Neural progenitor cell (in vitro differentiated cells): ENCODE measurements at regions not wholly inside any gene's neighbourhood (a gene's known extent, or its start where the extent isn't known, plus 50 kb on each side); places are given as distances from the start of the nearest gene placed in this dataset.

ENCODE experiments used
- DNase-seq: peaks from one replicate; pipeline ENCODE4 v3.0.0-alpha.2; 2016; ENCODE audit warnings: low spot score
- H2AFZ ChIP-seq: fragments of 200-600 bp; sonication (generic); replicated peaks from 2 replicates; pipeline ENCODE4 v1.6.1; 2016; ENCODE audit warnings: antibody characterized with exemption
- H3F3A ChIP-seq: fragments of 200-600 bp; sonication (generic); 2 replicates; pipeline ENCODE4 v1.6.1; 2016; ENCODE audit warnings: antibody characterized with exemption, low read depth
- H3K27ac ChIP-seq: fragments of 200-600 bp; sonication (generic); 2 replicates; pipeline ENCODE4 v1.5.1; 2016; ENCODE audit warnings: mild to moderate bottlenecking
- H3K27me3 ChIP-seq: fragments of 200-600 bp; sonication (generic); 2 replicates; pipeline ENCODE4 v1.6.1; 2016; ENCODE audit warnings: mild to moderate bottlenecking, moderate library complexity
- H3K36me3 ChIP-seq: fragments of 200-600 bp; sonication (generic); 2 replicates; pipeline ENCODE4 v1.5.1; 2016
- H3K4me1 ChIP-seq: fragments of 200-600 bp; sonication (generic); 2 replicates; pipeline ENCODE4 v1.6.1; 2016; ENCODE audit warnings: mixed run types
- H3K4me2 ChIP-seq: fragments of 200-600 bp; sonication (generic); 2 replicates; pipeline ENCODE4 v1.6.1; 2016
- H3K4me3 ChIP-seq: fragments of 200-600 bp; sonication (generic); 2 replicates; pipeline ENCODE4 v1.5.1; 2016
- H3K79me2 ChIP-seq: fragments of 200-600 bp; sonication (generic); 2 replicates; pipeline ENCODE4 v1.6.1; 2016; ENCODE audit warnings: low read depth
- H3K9ac ChIP-seq: fragments of 200-600 bp; sonication (generic); 2 replicates; pipeline ENCODE4 v1.6.1; 2016
- H3K9me3 ChIP-seq: fragments of 200-600 bp; sonication (generic); 2 replicates; pipeline ENCODE4 v1.5.1; 2016; ENCODE audit warnings: low read depth
- H4K20me1 ChIP-seq: fragments of 200-600 bp; sonication (generic); 2 replicates; pipeline ENCODE4 v1.6.1; 2016; ENCODE audit warnings: low read depth
- H3K27ac Mint-ChIP-seq: 3 replicates; pipeline ENCODE4 v1.8.0; 2021; ENCODE audit warnings: mixed read lengths
- H3K27me3 Mint-ChIP-seq: 2 replicates; pipeline ENCODE4 v1.8.0; 2022; ENCODE audit warnings: low read depth, mild to moderate bottlenecking, inconsistent platforms, moderate library complexity, mixed read lengths; ENCODE audit not compliant: insufficient read depth
- H3K36me3 Mint-ChIP-seq: 3 replicates; pipeline ENCODE4 v1.8.0; 2021; ENCODE audit warnings: mixed read lengths
- H3K4me1 Mint-ChIP-seq: 3 replicates; pipeline ENCODE4 v1.8.0; 2021; ENCODE audit warnings: mixed read lengths
- H3K4me3 Mint-ChIP-seq: 3 replicates; pipeline ENCODE4 v1.8.0; 2021; ENCODE audit warnings: mild to moderate bottlenecking, moderate library complexity, mixed read lengths
- H3K9me3 Mint-ChIP-seq: 3 replicates; pipeline ENCODE4 v1.8.0; 2020; ENCODE audit warnings: mixed read lengths
- EZH2 ChIP-seq: fragments of 200-600 bp; sonication (generic); IDR thresholded peaks from 2 replicates; pipeline ENCODE4 v1.6.1; 2017; ENCODE audit warnings: antibody characterized with exemption, mild to moderate bottlenecking, moderate library complexity
- EZH2phosphoT487 ChIP-seq: fragments of 200-600 bp; sonication (generic); IDR thresholded peaks from 2 replicates; pipeline ENCODE4 v1.6.1; 2017; ENCODE audit warnings: antibody characterized with exemption
- TF ChIP-seq, protein P1 (sequence below): fragments of 200-600 bp; sonication (generic); IDR thresholded peaks from 2 replicates; pipeline ENCODE4 v1.5.1; 2017; ENCODE audit warnings: antibody characterized with exemption, mild to moderate bottlenecking

- Histone ChIP-seq H2AFZ (no peak overlapping the region), H3K4me3 (no peak overlapping the region), H4K20me1 (no peaks in the 10 kb centered on the region), H3K79me2 (no peaks in the 10 kb centered on the region), H3K9me3 (no peaks in the 10 kb centered on the region), H3K4me2 (no peak overlapping the region), H3K9ac (no peak overlapping the region), H3K27me3 (no peaks in the 10 kb centered on the region), H3F3A (no peaks in the 10 kb centered on the region), H3K36me3 (no peaks in the 10 kb centered on the region), H3K4me1 (no peaks in the 10 kb centered on the region), H3K27ac (no peak overlapping the region)
- H3K36me3 Mint-ChIP-seq: no peaks in the 10 kb centered on the region
- no peaks in the 10 kb centered on the region for H3K9me3 Mint-ChIP-seq
- no peaks in the 10 kb centered on the region for H3K4me1 Mint-ChIP-seq
- no peak overlapping the region for H3K4me3 Mint-ChIP-seq
- TF ChIP-seq, protein P1, sequence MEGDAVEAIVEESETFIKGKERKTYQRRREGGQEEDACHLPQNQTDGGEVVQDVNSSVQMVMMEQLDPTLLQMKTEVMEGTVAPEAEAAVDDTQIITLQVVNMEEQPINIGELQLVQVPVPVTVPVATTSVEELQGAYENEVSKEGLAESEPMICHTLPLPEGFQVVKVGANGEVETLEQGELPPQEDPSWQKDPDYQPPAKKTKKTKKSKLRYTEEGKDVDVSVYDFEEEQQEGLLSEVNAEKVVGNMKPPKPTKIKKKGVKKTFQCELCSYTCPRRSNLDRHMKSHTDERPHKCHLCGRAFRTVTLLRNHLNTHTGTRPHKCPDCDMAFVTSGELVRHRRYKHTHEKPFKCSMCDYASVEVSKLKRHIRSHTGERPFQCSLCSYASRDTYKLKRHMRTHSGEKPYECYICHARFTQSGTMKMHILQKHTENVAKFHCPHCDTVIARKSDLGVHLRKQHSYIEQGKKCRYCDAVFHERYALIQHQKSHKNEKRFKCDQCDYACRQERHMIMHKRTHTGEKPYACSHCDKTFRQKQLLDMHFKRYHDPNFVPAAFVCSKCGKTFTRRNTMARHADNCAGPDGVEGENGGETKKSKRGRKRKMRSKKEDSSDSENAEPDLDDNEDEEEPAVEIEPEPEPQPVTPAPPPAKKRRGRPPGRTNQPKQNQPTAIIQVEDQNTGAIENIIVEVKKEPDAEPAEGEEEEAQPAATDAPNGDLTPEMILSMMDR: no peak
- TF ChIP-seq EZH2phosphoT487: no peak
- TF ChIP-seq EZH2: no peak
- DNase-seq: no peak
- H3K27me3 Mint-ChIP-seq: no peaks in the 10 kb centered on the region
- no peak overlapping the region for H3K27ac Mint-ChIP-seq
Observed at GRCh38 chr10:33496096-33496495, 161.6 kb upstream of the NRP1 start.

DNA sequence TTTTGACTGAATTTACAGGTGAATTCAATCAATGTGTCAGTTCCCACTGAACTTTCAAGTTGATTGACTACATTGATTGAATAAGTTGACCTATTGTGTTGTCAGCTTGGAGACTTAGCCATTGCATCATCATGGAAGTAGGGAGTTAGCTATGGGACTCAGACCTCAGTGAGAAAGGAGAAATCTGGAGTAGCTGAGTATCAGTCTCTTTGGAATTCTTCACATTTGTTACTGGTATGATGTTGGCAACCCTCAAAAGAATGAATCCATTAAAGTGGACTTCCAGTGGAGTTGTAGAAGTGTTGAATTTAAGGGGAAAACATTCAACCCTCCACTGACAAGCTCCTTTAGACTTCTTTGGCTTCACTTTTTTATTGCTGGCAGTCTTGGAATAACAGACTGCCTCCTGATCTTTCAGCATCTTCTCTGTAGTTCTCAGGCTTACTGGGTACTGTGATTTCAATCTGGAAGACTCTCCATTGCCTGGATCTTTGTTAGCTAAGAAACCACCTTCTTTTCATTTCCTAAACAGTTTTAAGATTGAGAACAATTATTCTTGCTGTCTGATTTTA is 160.3 kb upstream of the NRP1 start:
- Mint-ChIP-seq H3K4me3 (no peak overlapping the region), H3K4me1 (no peaks in the 10 kb centered on the region), H3K36me3 (no peaks in the 10 kb centered on the region), H3K27ac (no peak overlapping the region), H3K27me3 (no peaks in the 10 kb centered on the region), H3K9me3 (peaks cover 2% of the 10 kb centered on the region)
- H3K4me2 ChIP-seq: no peak overlapping the region
- no peak overlapping the region for H3K27ac ChIP-seq
- H3K27me3 ChIP-seq: no peaks in the 10 kb centered on the region
- no peaks in the 10 kb centered on the region for H3K4me1 ChIP-seq
- no peaks in the 10 kb centered on the region for H3K79me2 ChIP-seq
- no peaks in the 10 kb centered on the region for H3K36me3 ChIP-seq
- H3K9ac ChIP-seq: no peak overlapping the region
- peak overlapping the region; percentile 22 for H2AFZ ChIP-seq
- H3K4me3 ChIP-seq: no peak overlapping the region
- no peak for DNase-seq
- TF ChIP-seq, protein P1: no peak
- TF ChIP-seq EZH2 (no peak), EZH2phosphoT487 (no peak)
- H4K20me1 ChIP-seq: no peaks in the 10 kb centered on the region
- H3F3A ChIP-seq: no peaks in the 10 kb centered on the region
- no peaks in the 10 kb centered on the region for H3K9me3 ChIP-seq

DNA sequence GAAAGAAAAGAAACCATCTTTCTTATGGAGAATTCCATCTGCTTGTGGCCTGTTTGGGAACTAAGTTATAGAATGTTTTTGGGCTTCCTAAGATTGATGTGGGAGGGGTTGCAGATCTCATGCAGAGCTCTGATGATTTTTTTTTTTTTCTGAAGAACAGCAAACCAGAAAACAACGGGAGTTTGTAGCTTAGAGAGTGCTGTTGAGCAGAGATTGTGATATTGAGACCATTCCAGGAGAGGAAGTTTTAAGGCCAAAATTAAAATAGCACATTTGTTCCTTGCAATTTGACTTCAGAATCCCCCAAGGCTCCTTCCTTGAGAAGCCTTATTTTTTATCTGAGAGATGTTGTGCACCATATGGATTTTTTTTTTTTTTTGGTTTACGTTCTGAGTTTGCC is 159.5 kb upstream of the NRP1 start:
- H3K4me2 ChIP-seq: no peak overlapping the region
- no peak overlapping the region for H2AFZ ChIP-seq
- no peak overlapping the region for H3K4me3 ChIP-seq
- no peaks in the 10 kb centered on the region for H3F3A ChIP-seq
- TF ChIP-seq EZH2: no peak
- TF ChIP-seq, protein P1: no peak
- no peak for TF ChIP-seq EZH2phosphoT487
- H3K36me3 ChIP-seq: no peaks in the 10 kb centered on the region
- no peaks in the 10 kb centered on the region for H3K27me3 ChIP-seq
- no peak overlapping the region for H3K9ac ChIP-seq
- Mint-ChIP-seq H3K4me1 (no peaks in the 10 kb centered on the region), H3K36me3 (no peaks in the 10 kb centered on the region), H3K27me3 (no peaks in the 10 kb centered on the region), H3K27ac (no peak overlapping the region), H3K9me3 (peaks cover 2% of the 10 kb centered on the region), H3K4me3 (no peak overlapping the region)
- no peaks in the 10 kb centered on the region for H4K20me1 ChIP-seq
- H3K4me1 ChIP-seq: no peaks in the 10 kb centered on the region
- no peaks in the 10 kb centered on the region for H3K9me3 ChIP-seq
- no peaks in the 10 kb centered on the region for H3K79me2 ChIP-seq
- no peak overlapping the region for H3K27ac ChIP-seq
- no peak for DNase-seq
